WTC11 (cell line): ENCODE measurements at regions not wholly inside any gene's neighbourhood (a gene's known extent, or its start where the extent isn't known, plus 50 kb on each side); places are given as distances from the start of the nearest gene placed in this dataset.

Source experiments
- CREB1 ChIP-seq: sonication (generic); formaldehyde crosslinking; IDR thresholded peaks from 2 replicates; pipeline ENCODE4 v1.8.0; 2023; ENCODE audit warnings: mild to moderate bottlenecking, missing genetic modification reagents
- ETV6 ChIP-seq: sonication (generic); formaldehyde crosslinking; IDR thresholded peaks from 2 replicates; pipeline ENCODE4 v1.8.1; 2022; ENCODE audit warnings: mild to moderate bottlenecking, missing genetic modification reagents
- NR2C2 ChIP-seq: sonication (generic); formaldehyde crosslinking; IDR thresholded peaks from 2 replicates; pipeline ENCODE4 v1.8.0; 2022; ENCODE audit warnings: mild to moderate bottlenecking, missing genetic modification reagents
- SMAD3 ChIP-seq: sonication (generic); formaldehyde crosslinking; IDR thresholded peaks from 2 replicates; pipeline ENCODE4 v1.8.0; 2022; ENCODE audit warnings: missing genetic modification reagents, mild to moderate bottlenecking, borderline replicate concordance
- ZBTB21 ChIP-seq: sonication (generic); formaldehyde crosslinking; IDR thresholded peaks from 2 replicates; pipeline ENCODE4 v1.8.1; 2023; ENCODE audit warnings: mild to moderate bottlenecking, missing genetic modification reagents, borderline replicate concordance
- ZNF138 ChIP-seq: sonication (generic); formaldehyde crosslinking; conservative IDR thresholded peaks from 2 replicates; pipeline ENCODE4 v1.8.1; 2022; ENCODE audit warnings: mild to moderate bottlenecking, moderate library complexity, missing genetic modification reagents
- ZNF263 ChIP-seq: sonication (generic); formaldehyde crosslinking; IDR thresholded peaks from 2 replicates; pipeline ENCODE4 v1.8.1; 2022; ENCODE audit warnings: low read depth, mild to moderate bottlenecking, moderate library complexity, missing genetic modification reagents
- ZNF671 ChIP-seq: fragments of 250-450 bp; sonication (Bioruptor Pico); IDR thresholded peaks from 2 replicates; pipeline ENCODE4 v1.8.0; 2021; ENCODE audit warnings: mild to moderate bottlenecking
- TF ChIP-seq, protein P1 (sequence below): fragments of 200-600 bp; IDR thresholded peaks from 2 replicates; pipeline ENCODE4 v1.8.0; 2022; ENCODE audit warnings: antibody characterized with exemption
- TF ChIP-seq, protein P2 (sequence below): sonication (generic); formaldehyde crosslinking; IDR thresholded peaks from 2 replicates; pipeline ENCODE4 v1.8.1; 2023; ENCODE audit warnings: mild to moderate bottlenecking, missing genetic modification reagents, moderate library complexity
- TF ChIP-seq, protein P3 (sequence below): sonication (generic); formaldehyde crosslinking; IDR thresholded peaks from 2 replicates; pipeline ENCODE4 v1.8.0; 2022; ENCODE audit warnings: mild to moderate bottlenecking, missing genetic modification reagents
- TF ChIP-seq, protein P4 (sequence below): sonication (generic); formaldehyde crosslinking; IDR thresholded peaks from 2 replicates; pipeline ENCODE4 v1.8.1; 2022; ENCODE audit warnings: low read depth, mild to moderate bottlenecking, moderate library complexity, missing genetic modification reagents, borderline replicate concordance

DNA sequence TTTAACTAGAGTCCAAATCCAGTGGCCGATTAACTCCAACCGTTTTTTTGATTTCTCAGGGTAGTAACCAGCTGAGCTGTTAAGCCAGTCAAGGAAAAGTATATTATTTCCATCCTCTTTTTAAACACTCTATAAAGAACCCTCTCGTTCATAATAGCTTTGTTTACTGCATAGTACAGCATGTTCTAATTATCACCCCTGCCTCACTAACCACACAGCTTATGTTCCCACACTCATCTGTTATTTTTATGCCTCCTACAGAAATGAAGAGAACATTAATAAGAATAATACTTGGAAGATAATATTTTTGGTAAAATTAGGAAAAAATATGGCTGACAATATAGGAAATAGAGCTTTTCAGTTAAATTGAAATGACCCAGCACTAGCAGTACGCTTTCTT is 2132.8 kb upstream of the CELF4 start:
- TF ChIP-seq ZNF671 (CRISPR knock-in tag) (no peak), ZNF263 (no peak), CREB1 (CRISPR knock-in tag) (no peak), NR2C2 (no peak), ETV6 (CRISPR knock-in tag) (no peak), ZBTB21 (CRISPR knock-in tag) (no peak), ZNF138 (no peak), SMAD3 (CRISPR knock-in tag) (no peak)
- TF ChIP-seq, protein P1, sequence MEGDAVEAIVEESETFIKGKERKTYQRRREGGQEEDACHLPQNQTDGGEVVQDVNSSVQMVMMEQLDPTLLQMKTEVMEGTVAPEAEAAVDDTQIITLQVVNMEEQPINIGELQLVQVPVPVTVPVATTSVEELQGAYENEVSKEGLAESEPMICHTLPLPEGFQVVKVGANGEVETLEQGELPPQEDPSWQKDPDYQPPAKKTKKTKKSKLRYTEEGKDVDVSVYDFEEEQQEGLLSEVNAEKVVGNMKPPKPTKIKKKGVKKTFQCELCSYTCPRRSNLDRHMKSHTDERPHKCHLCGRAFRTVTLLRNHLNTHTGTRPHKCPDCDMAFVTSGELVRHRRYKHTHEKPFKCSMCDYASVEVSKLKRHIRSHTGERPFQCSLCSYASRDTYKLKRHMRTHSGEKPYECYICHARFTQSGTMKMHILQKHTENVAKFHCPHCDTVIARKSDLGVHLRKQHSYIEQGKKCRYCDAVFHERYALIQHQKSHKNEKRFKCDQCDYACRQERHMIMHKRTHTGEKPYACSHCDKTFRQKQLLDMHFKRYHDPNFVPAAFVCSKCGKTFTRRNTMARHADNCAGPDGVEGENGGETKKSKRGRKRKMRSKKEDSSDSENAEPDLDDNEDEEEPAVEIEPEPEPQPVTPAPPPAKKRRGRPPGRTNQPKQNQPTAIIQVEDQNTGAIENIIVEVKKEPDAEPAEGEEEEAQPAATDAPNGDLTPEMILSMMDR: no peak
- TF ChIP-seq, protein P2, sequence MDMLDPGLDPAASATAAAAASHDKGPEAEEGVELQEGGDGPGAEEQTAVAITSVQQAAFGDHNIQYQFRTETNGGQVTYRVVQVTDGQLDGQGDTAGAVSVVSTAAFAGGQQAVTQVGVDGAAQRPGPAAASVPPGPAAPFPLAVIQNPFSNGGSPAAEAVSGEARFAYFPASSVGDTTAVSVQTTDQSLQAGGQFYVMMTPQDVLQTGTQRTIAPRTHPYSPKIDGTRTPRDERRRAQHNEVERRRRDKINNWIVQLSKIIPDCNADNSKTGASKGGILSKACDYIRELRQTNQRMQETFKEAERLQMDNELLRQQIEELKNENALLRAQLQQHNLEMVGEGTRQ (CRISPR knock-in tag): no peak
- TF ChIP-seq, protein P3, sequence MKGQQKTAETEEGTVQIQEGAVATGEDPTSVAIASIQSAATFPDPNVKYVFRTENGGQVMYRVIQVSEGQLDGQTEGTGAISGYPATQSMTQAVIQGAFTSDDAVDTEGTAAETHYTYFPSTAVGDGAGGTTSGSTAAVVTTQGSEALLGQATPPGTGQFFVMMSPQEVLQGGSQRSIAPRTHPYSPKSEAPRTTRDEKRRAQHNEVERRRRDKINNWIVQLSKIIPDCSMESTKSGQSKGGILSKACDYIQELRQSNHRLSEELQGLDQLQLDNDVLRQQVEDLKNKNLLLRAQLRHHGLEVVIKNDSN (CRISPR knock-in tag): no peak
- TF ChIP-seq, protein P4, sequence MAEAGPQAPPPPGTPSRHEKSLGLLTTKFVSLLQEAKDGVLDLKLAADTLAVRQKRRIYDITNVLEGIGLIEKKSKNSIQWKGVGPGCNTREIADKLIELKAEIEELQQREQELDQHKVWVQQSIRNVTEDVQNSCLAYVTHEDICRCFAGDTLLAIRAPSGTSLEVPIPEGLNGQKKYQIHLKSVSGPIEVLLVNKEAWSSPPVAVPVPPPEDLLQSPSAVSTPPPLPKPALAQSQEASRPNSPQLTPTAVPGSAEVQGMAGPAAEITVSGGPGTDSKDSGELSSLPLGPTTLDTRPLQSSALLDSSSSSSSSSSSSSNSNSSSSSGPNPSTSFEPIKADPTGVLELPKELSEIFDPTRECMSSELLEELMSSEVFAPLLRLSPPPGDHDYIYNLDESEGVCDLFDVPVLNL: no peak
